ENCODE measurements at regions not wholly inside any gene's neighbourhood (a gene's known extent, or its start where the extent isn't known, plus 50 kb on each side); places are given as distances from the start of the nearest gene placed in this dataset.

DNA sequence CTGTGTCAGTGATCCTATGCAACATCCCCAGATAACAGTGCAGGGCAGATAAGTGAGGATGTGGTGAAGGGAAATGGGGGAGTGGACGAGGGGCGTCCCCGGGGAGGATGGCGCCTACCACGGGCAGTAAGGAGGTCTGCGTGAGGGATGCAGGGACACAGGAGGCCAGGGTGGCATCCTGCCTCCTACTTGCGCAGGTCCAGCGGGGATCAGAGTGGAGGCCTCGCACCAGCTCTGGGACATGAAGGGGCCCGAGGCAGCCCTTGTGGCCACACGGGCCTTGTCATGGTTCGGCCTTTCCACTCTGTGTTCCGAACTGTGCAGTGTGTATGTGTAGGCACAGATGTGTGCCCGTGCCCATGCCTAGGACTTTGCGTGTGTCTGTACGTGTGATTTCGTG lies 1227.5 kb downstream of the BRD1 start:
- TF ChIP-seq, protein P1, sequence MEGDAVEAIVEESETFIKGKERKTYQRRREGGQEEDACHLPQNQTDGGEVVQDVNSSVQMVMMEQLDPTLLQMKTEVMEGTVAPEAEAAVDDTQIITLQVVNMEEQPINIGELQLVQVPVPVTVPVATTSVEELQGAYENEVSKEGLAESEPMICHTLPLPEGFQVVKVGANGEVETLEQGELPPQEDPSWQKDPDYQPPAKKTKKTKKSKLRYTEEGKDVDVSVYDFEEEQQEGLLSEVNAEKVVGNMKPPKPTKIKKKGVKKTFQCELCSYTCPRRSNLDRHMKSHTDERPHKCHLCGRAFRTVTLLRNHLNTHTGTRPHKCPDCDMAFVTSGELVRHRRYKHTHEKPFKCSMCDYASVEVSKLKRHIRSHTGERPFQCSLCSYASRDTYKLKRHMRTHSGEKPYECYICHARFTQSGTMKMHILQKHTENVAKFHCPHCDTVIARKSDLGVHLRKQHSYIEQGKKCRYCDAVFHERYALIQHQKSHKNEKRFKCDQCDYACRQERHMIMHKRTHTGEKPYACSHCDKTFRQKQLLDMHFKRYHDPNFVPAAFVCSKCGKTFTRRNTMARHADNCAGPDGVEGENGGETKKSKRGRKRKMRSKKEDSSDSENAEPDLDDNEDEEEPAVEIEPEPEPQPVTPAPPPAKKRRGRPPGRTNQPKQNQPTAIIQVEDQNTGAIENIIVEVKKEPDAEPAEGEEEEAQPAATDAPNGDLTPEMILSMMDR (IDR thresholded peaks at IDR 0.05; ENCODE audit: insufficient read depth, low read length): no peak
- no peak for TF ChIP-seq SPI1 (IDR thresholded peaks at IDR 0.05; ENCODE audit: borderline replicate concordance, low read depth)
- TF ChIP-seq GABPA (IDR thresholded peaks at IDR 0.05; ENCODE audit: low read depth): no peak
- no peak for TF ChIP-seq POLR2AphosphoS5 (IDR thresholded peaks at IDR 0.05; ENCODE audit: low read depth)
- TF ChIP-seq, protein P2, sequence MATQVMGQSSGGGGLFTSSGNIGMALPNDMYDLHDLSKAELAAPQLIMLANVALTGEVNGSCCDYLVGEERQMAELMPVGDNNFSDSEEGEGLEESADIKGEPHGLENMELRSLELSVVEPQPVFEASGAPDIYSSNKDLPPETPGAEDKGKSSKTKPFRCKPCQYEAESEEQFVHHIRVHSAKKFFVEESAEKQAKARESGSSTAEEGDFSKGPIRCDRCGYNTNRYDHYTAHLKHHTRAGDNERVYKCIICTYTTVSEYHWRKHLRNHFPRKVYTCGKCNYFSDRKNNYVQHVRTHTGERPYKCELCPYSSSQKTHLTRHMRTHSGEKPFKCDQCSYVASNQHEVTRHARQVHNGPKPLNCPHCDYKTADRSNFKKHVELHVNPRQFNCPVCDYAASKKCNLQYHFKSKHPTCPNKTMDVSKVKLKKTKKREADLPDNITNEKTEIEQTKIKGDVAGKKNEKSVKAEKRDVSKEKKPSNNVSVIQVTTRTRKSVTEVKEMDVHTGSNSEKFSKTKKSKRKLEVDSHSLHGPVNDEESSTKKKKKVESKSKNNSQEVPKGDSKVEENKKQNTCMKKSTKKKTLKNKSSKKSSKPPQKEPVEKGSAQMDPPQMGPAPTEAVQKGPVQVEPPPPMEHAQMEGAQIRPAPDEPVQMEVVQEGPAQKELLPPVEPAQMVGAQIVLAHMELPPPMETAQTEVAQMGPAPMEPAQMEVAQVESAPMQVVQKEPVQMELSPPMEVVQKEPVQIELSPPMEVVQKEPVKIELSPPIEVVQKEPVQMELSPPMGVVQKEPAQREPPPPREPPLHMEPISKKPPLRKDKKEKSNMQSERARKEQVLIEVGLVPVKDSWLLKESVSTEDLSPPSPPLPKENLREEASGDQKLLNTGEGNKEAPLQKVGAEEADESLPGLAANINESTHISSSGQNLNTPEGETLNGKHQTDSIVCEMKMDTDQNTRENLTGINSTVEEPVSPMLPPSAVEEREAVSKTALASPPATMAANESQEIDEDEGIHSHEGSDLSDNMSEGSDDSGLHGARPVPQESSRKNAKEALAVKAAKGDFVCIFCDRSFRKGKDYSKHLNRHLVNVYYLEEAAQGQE (IDR thresholded peaks at IDR 0.05; ENCODE audit: insufficient replicate concordance, low read depth): no peak

Measured in HL-60 (cell line).